GM23338 (cell line): ENCODE measurements at regions not wholly inside any gene's neighbourhood (a gene's known extent, or its start where the extent isn't known, plus 50 kb on each side); places are given as distances from the start of the nearest gene placed in this dataset.

Experiments
- ATAC-seq: fragments of 200-7000 bp; cut with Tn5 transposase; 3 replicates; pipeline ENCODE4 v1.9.1; 2020
- DNase-seq: peaks from one replicate; pipeline ENCODE4 v3.0.0-alpha.2; 2015; ENCODE audit warnings: low spot score
- H2AFZ ChIP-seq: fragments of 200-600 bp; sonication (generic); 2 replicates; pipeline ENCODE4 v1.8.0; 2016; ENCODE audit warnings: antibody characterized with exemption, mild to moderate bottlenecking, moderate library complexity
- H3F3A ChIP-seq: fragments of 200-600 bp; sonication (generic); replicated peaks from 2 replicates; pipeline ENCODE4 v1.8.0; 2017; ENCODE audit warnings: antibody characterized with exemption, mixed run types, low read depth
- H3K27ac ChIP-seq: fragments of 200-600 bp; sonication (generic); 2 replicates; pipeline ENCODE4 v1.6.1; 2016; ENCODE audit warnings: low read depth
- H3K27me3 ChIP-seq: fragments of 200-600 bp; sonication (generic); 2 replicates; pipeline ENCODE4 v1.8.0; 2016; ENCODE audit warnings: mild to moderate bottlenecking, mixed run types, moderate library complexity; ENCODE audit not compliant: insufficient read depth
- H3K36me3 ChIP-seq: fragments of 200-600 bp; sonication (generic); 2 replicates; pipeline ENCODE4 v1.8.0; 2016; ENCODE audit warnings: mild to moderate bottlenecking; ENCODE audit not compliant: insufficient read depth
- H3K4me1 ChIP-seq: fragments of 200-600 bp; sonication (generic); 2 replicates; pipeline ENCODE4 v1.8.0; 2016; ENCODE audit warnings: mild to moderate bottlenecking, moderate library complexity; ENCODE audit not compliant: insufficient read depth
- H3K4me2 ChIP-seq: fragments of 200-600 bp; sonication (generic); 2 replicates; pipeline ENCODE4 v1.7.1; 2017; ENCODE audit warnings: mixed run types
- H3K4me3 ChIP-seq: fragments of 200-600 bp; sonication (generic); 2 replicates; pipeline ENCODE4 v1.6.1; 2016; ENCODE audit warnings: mixed run types
- H3K79me2 ChIP-seq: fragments of 200-600 bp; sonication (generic); replicated peaks from 2 replicates; pipeline ENCODE4 v1.8.0; 2017; ENCODE audit warnings: mild to moderate bottlenecking; ENCODE audit not compliant: insufficient read depth
- H3K9me2 ChIP-seq: fragments of 200-600 bp; sonication (generic); 2 replicates; pipeline ENCODE4 v1.8.0; 2017; ENCODE audit not compliant: insufficient read depth
- H4K20me1 ChIP-seq: fragments of 200-600 bp; sonication (generic); replicated peaks from 2 replicates; pipeline ENCODE4 v1.8.0; 2017; ENCODE audit warnings: mild to moderate bottlenecking; ENCODE audit not compliant: insufficient read depth
- H3K27ac Mint-ChIP-seq: 2 replicates; pipeline ENCODE4 v1.8.0; 2020; ENCODE audit warnings: inconsistent platforms, mild to moderate bottlenecking, moderate library complexity, mixed read lengths
- H3K27me3 Mint-ChIP-seq: 3 replicates; pipeline ENCODE4 v1.8.0; 2022; ENCODE audit warnings: low read depth, mild to moderate bottlenecking, moderate library complexity, mixed read lengths, inconsistent platforms; ENCODE audit not compliant: insufficient read depth, poor library complexity
- H3K36me3 Mint-ChIP-seq: 3 replicates; pipeline ENCODE4 v1.8.0; 2021; ENCODE audit warnings: low read depth, mild to moderate bottlenecking, inconsistent platforms, moderate library complexity, mixed read lengths
- H3K4me1 Mint-ChIP-seq: 3 replicates; pipeline ENCODE4 v1.8.0; 2020; ENCODE audit warnings: mild to moderate bottlenecking, inconsistent platforms, mixed read lengths
- H3K4me3 Mint-ChIP-seq: 3 replicates; pipeline ENCODE4 v1.8.0; 2021; ENCODE audit warnings: moderate library complexity, mild to moderate bottlenecking, inconsistent platforms, mixed read lengths
- H3K9me3 Mint-ChIP-seq: 3 replicates; pipeline ENCODE4 v1.8.0; 2020; ENCODE audit warnings: moderate library complexity, mild to moderate bottlenecking, inconsistent platforms, mixed read lengths
- CREB1 ChIP-seq: fragments of 250-450 bp; sonication (Bioruptor Pico); IDR thresholded peaks from 2 replicates; pipeline ENCODE4 v1.5.0; 2020; ENCODE audit warnings: low read depth, mild to moderate bottlenecking, moderate library complexity
- EZH2 ChIP-seq: fragments of 200-600 bp; sonication (generic); IDR thresholded peaks from one replicate; pipeline ENCODE4 v1.8.0; 2017; ENCODE audit warnings: antibody characterized with exemption, mild to moderate bottlenecking, low read depth; ENCODE audit not compliant: unreplicated experiment
- EZH2phosphoT487 ChIP-seq: fragments of 200-600 bp; sonication (generic); IDR thresholded peaks from one replicate; pipeline ENCODE4 v1.8.1; 2018; ENCODE audit warnings: antibody characterized with exemption; ENCODE audit not compliant: unreplicated experiment
- JUNB ChIP-seq: IDR thresholded peaks from one replicate; pipeline ENCODE4 v1.6.1; 2016; ENCODE audit warnings: antibody characterized with exemption; ENCODE audit not compliant: unreplicated experiment
- NANOG ChIP-seq: IDR thresholded peaks from 2 replicates; pipeline ENCODE4 v1.6.1; 2016; ENCODE audit warnings: antibody characterized with exemption, borderline replicate concordance
- POLR2AphosphoS5 ChIP-seq: IDR thresholded peaks from 2 replicates; pipeline ENCODE4 v1.6.1; 2016; ENCODE audit warnings: antibody characterized with exemption, low read depth
- STAT1 ChIP-seq: IDR thresholded peaks from one replicate; pipeline ENCODE4 v1.6.1; 2016; ENCODE audit warnings: antibody characterized with exemption; ENCODE audit not compliant: unreplicated experiment
- ZNF114 ChIP-seq: fragments of 250-450 bp; sonication (Bioruptor Pico); IDR thresholded peaks from 2 replicates; pipeline ENCODE4 v1.5.0; 2020; ENCODE audit warnings: mild to moderate bottlenecking, moderate library complexity
- ZNF331 ChIP-seq: fragments of 250-450 bp; sonication (Bioruptor Pico); IDR thresholded peaks from 2 replicates; pipeline ENCODE4 v1.5.0; 2020; ENCODE audit warnings: low read depth, mild to moderate bottlenecking, moderate library complexity
- TF ChIP-seq, protein P1 (sequence below): IDR thresholded peaks from one replicate; pipeline ENCODE4 v1.6.1; 2018; ENCODE audit warnings: antibody characterized with exemption; ENCODE audit not compliant: unreplicated experiment
- TF ChIP-seq, protein P2 (sequence below), 2 experiments: fragments of 200-600 bp in 1 of 2; sonication (generic) in 1 of 2; conservative IDR thresholded peaks; 2 replicates each; pipeline versions ENCODE4 v1.5.1 to v1.6.1; 2016 to 2017; ENCODE audit warnings: antibody characterized with exemption in 2 of 2, low read depth in 2 of 2, mild to moderate bottlenecking in 2 of 2, moderate library complexity in 1 of 2
- TF ChIP-seq, protein P3 (sequence below): fragments of 250-450 bp; sonication (Bioruptor Pico); IDR thresholded peaks from 2 replicates; pipeline ENCODE4 v1.5.0; 2020; ENCODE audit warnings: mild to moderate bottlenecking, moderate library complexity
- TF ChIP-seq, protein P4 (sequence below): IDR thresholded peaks from 2 replicates; pipeline ENCODE4 v1.6.1; 2016; ENCODE audit warnings: antibody characterized with exemption

DNA sequence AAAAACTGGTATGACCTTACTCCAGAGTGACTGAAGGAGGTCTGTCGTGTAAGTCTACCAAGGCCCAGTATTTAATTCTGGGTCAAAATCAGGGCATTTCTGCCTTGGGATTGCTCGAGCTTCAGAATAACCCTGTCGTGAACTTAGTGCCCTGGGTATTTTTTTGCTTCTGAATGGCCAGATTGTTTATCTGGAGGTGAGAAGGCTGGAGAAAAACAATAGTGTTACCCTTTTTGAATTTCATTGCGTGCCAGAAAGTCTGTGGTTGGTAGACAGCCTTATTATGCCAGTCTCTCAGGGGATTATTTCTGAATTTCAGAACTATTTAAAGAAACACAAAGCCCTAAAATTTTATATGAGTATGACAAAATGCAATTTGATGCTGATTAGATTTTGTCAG, 323.4 kb downstream of the CSNK1G3 start:
- Histone ChIP-seq H3K27me3 (no peaks in the 10 kb centered on the region), H3K4me3 (no peak overlapping the region), H4K20me1 (no peaks in the 10 kb centered on the region), H3K36me3 (no peaks in the 10 kb centered on the region), H3F3A (no peaks in the 10 kb centered on the region), H2AFZ (no peak overlapping the region), H3K9me2 (peaks cover 11% of the 10 kb centered on the region; the same call in 1 of the 2 replicates), H3K79me2 (no peaks in the 10 kb centered on the region), H3K27ac (no peak overlapping the region), H3K4me1 (no peaks in the 10 kb centered on the region), H3K4me2 (no peak overlapping the region)
- Mint-ChIP-seq H3K4me1 (no peaks in the 10 kb centered on the region), H3K9me3 (no peaks in the 10 kb centered on the region; the same call in 1 of the 3 replicates), H3K27me3 (peaks cover 2% of the 10 kb centered on the region), H3K4me3 (no peak overlapping the region), H3K27ac (no peak overlapping the region), H3K36me3 (no peaks in the 10 kb centered on the region; the same call in 2 of the 3 replicates)
- ATAC-seq = no peak; the same call in 2 of the 3 replicates
- TF ChIP-seq ZNF331 = no peak
- TF ChIP-seq, protein P1, sequence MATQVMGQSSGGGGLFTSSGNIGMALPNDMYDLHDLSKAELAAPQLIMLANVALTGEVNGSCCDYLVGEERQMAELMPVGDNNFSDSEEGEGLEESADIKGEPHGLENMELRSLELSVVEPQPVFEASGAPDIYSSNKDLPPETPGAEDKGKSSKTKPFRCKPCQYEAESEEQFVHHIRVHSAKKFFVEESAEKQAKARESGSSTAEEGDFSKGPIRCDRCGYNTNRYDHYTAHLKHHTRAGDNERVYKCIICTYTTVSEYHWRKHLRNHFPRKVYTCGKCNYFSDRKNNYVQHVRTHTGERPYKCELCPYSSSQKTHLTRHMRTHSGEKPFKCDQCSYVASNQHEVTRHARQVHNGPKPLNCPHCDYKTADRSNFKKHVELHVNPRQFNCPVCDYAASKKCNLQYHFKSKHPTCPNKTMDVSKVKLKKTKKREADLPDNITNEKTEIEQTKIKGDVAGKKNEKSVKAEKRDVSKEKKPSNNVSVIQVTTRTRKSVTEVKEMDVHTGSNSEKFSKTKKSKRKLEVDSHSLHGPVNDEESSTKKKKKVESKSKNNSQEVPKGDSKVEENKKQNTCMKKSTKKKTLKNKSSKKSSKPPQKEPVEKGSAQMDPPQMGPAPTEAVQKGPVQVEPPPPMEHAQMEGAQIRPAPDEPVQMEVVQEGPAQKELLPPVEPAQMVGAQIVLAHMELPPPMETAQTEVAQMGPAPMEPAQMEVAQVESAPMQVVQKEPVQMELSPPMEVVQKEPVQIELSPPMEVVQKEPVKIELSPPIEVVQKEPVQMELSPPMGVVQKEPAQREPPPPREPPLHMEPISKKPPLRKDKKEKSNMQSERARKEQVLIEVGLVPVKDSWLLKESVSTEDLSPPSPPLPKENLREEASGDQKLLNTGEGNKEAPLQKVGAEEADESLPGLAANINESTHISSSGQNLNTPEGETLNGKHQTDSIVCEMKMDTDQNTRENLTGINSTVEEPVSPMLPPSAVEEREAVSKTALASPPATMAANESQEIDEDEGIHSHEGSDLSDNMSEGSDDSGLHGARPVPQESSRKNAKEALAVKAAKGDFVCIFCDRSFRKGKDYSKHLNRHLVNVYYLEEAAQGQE = no peak
- no peak for TF ChIP-seq JUNB
- TF ChIP-seq NANOG = no peak
- TF ChIP-seq, protein P2, sequence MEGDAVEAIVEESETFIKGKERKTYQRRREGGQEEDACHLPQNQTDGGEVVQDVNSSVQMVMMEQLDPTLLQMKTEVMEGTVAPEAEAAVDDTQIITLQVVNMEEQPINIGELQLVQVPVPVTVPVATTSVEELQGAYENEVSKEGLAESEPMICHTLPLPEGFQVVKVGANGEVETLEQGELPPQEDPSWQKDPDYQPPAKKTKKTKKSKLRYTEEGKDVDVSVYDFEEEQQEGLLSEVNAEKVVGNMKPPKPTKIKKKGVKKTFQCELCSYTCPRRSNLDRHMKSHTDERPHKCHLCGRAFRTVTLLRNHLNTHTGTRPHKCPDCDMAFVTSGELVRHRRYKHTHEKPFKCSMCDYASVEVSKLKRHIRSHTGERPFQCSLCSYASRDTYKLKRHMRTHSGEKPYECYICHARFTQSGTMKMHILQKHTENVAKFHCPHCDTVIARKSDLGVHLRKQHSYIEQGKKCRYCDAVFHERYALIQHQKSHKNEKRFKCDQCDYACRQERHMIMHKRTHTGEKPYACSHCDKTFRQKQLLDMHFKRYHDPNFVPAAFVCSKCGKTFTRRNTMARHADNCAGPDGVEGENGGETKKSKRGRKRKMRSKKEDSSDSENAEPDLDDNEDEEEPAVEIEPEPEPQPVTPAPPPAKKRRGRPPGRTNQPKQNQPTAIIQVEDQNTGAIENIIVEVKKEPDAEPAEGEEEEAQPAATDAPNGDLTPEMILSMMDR (conservative IDR thresholded peaks at IDR 0.05; ENCODE audit: low read depth in 2 of 2) = no peak
- TF ChIP-seq CREB1 (CRISPR knock-in tag) = no peak
- TF ChIP-seq, protein P3, sequence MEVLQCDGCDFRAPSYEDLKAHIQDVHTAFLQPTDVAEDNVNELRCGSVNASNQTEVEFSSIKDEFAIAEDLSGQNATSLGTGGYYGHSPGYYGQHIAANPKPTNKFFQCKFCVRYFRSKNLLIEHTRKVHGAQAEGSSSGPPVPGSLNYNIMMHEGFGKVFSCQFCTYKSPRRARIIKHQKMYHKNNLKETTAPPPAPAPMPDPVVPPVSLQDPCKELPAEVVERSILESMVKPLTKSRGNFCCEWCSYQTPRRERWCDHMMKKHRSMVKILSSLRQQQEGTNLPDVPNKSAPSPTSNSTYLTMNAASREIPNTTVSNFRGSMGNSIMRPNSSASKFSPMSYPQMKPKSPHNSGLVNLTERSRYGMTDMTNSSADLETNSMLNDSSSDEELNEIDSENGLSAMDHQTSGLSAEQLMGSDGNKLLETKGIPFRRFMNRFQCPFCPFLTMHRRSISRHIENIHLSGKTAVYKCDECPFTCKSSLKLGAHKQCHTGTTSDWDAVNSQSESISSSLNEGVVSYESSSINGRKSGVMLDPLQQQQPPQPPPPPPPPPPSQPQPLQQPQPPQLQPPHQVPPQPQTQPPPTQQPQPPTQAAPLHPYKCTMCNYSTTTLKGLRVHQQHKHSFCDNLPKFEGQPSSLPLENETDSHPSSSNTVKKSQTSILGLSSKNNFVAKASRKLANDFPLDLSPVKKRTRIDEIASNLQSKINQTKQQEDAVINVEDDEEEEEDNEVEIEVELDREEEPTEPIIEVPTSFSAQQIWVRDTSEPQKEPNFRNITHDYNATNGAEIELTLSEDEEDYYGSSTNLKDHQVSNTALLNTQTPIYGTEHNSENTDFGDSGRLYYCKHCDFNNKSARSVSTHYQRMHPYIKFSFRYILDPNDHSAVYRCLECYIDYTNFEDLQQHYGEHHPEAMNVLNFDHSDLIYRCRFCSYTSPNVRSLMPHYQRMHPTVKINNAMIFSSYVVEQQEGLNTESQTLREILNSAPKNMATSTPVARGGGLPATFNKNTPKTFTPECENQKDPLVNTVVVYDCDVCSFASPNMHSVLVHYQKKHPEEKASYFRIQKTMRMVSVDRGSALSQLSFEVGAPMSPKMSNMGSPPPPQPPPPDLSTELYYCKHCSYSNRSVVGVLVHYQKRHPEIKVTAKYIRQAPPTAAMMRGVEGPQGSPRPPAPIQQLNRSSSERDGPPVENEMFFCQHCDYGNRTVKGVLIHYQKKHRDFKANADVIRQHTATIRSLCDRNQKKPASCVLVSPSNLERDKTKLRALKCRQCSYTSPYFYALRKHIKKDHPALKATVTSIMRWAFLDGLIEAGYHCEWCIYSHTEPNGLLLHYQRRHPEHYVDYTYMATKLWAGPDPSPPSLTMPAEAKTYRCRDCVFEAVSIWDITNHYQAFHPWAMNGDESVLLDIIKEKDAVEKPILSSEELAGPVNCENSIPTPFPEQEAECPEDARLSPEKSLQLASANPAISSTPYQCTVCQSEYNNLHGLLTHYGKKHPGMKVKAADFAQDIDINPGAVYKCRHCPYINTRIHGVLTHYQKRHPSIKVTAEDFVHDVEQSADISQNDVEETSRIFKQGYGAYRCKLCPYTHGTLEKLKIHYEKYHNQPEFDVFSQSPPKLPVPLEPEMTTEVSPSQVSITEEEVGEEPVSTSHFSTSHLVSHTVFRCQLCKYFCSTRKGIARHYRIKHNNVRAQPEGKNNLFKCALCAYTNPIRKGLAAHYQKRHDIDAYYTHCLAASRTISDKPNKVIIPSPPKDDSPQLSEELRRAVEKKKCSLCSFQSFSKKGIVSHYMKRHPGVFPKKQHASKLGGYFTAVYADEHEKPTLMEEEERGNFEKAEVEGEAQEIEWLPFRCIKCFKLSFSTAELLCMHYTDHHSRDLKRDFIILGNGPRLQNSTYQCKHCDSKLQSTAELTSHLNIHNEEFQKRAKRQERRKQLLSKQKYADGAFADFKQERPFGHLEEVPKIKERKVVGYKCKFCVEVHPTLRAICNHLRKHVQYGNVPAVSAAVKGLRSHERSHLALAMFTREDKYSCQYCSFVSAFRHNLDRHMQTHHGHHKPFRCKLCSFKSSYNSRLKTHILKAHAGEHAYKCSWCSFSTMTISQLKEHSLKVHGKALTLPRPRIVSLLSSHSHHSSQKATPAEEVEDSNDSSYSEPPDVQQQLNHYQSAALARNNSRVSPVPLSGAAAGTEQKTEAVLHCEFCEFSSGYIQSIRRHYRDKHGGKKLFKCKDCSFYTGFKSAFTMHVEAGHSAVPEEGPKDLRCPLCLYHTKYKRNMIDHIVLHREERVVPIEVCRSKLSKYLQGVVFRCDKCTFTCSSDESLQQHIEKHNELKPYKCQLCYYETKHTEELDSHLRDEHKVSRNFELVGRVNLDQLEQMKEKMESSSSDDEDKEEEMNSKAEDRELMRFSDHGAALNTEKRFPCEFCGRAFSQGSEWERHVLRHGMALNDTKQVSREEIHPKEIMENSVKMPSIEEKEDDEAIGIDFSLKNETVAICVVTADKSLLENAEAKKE (CRISPR knock-in tag) = no peak
- no peak for TF ChIP-seq ZNF114 (CRISPR knock-in tag)
- no peak for TF ChIP-seq EZH2
- TF ChIP-seq, protein P4, sequence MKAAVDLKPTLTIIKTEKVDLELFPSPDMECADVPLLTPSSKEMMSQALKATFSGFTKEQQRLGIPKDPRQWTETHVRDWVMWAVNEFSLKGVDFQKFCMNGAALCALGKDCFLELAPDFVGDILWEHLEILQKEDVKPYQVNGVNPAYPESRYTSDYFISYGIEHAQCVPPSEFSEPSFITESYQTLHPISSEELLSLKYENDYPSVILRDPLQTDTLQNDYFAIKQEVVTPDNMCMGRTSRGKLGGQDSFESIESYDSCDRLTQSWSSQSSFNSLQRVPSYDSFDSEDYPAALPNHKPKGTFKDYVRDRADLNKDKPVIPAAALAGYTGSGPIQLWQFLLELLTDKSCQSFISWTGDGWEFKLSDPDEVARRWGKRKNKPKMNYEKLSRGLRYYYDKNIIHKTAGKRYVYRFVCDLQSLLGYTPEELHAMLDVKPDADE = no peak
- no peak for TF ChIP-seq EZH2phosphoT487
- no peak for TF ChIP-seq POLR2AphosphoS5
- no peak for TF ChIP-seq STAT1
- no peak for DNase-seq
